ENCODE measurements at regions not wholly inside any gene's neighbourhood (a gene's known extent, or its start where the extent isn't known, plus 50 kb on each side); places are given as distances from the start of the nearest gene placed in this dataset.
"Not testable (repeated sequence)": the region's sequence is repeated elsewhere in the genome, so short reads cannot be mapped to it uniquely, and the experiment has no call there.

GRCh38 chr17:70920416-70920815 is 751.1 kb downstream of the KCNJ2 start:
- DNase-seq (ENCODE audit: low read depth), result no peak

DNA sequence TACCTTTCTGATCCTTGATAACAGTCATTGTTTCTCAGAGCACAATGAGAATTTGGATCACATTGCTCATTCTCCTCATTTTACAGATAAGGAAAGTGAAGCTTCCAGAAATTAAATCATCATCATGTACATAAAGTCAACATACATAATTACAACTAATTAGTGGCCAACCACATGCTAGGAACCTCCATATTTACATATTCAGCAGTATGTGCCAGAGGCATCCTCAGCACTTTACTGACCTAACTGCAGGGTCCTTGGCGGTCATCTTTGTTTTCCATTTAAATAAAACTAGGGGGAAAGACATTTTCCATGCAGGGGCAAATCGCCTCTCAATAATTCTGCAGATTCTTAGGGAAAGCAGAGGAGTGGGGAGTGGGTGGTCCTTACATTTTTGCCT is 752.9 kb downstream of the KCNJ2 start:
- DNase-seq (ENCODE audit: low read depth), result no peak

- DNase-seq (ENCODE audit: low read depth), result no peak
Measured at GRCh38 chr17:70924776-70925175, 755.4 kb downstream of the KCNJ2 start.

- no peak for DNase-seq (ENCODE audit: low read depth)
Measured at GRCh38 chr17:70929226-70929625, 759.9 kb downstream of the KCNJ2 start.

- DNase-seq (ENCODE audit: low read depth), result no peak
Measured at GRCh38 chr17:70934231-70934630, 764.9 kb downstream of the KCNJ2 start.

DNA sequence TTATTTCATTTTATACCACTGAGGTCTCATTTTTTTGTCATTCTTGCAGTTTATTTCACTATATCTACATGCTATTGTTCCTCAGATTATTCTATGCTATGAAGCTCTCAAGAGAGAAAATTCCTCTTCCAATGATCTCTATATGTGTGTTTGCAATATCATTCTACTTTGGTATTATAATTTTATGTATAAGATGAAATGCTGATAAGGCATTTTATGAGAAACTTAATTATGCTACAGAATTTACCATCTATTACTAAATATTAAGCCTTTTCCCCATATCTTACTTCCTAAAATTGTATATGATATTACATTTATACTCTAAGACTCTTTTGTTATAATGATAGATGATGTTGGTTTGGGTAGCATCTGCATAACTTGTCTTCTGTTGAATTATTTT is 765.5 kb downstream of the KCNJ2 start:
- no peak for DNase-seq (ENCODE audit: low read depth)

GRCh38 chr17:70936724-70937123 is 767.4 kb downstream of the KCNJ2 start:
- DNase-seq (ENCODE audit: low read depth), result no peak

DNA sequence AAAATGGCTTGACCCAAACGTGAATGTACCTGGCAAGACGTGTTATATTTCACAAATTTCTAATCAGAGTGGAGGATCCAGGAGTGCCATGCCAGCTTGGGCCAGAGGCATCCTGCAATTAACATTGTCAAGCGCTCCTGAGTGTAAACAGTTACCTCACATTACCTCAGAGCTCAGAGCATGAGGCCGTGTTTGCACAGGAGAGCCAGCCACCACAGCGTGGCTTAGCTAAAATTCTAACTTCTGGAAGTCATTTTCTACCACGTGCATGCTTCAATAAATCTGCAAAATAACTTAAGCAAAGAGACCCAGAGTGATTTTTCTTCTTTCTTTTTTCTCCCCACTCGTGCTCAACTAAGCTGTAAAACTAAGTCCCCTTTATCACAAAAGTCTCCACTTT is 769.0 kb downstream of the KCNJ2 start:
- no peak for DNase-seq (ENCODE audit: low read depth)

- DNase-seq (ENCODE audit: low read depth), result no peak
Measured at GRCh38 chr17:70945386-70945785, 776.1 kb downstream of the KCNJ2 start.

DNA sequence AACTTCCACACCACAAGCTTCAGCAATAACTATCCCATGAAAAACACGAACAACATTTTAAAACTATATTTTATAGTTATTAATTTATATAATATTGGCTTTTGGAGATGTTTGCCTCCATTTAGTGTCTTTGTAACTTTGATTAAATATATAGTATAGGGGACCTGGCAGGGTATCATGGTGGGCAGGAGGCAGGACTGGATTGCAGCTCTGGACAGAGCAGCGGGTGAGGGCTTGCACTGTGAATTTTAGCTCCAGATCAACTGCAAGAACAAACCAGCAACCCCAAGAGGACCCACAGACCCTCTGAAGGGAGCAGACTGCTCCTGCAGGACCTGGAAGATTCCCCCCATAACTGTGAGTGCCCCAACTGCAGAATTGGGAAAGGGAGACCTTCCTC is 777.9 kb downstream of the KCNJ2 start:
- no peak for DNase-seq (ENCODE audit: low read depth)

- no peak for DNase-seq (ENCODE audit: low read depth)
Measured at GRCh38 chr17:70947636-70948565, 778.6 kb downstream of the KCNJ2 start.

DNA sequence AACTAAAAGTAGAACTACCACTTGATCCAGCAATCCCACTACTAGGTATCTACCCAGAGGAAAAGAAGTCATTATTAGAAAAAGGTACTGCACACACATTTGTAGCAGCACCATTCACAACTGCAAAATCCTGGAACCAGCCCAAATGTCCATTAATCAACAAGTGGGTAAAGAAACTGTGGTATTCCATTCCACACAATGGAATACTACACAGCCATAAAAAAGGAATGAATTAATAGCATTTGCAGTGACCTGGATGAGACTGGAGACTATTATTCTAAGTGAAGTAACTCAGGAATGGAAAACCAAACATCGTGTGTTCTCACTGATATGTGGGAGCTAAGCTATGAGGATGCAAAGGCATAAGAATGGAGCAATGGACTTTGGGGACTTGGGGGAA is 783.8 kb downstream of the KCNJ2 start:
- not testable (repeated sequence) for DNase-seq (ENCODE audit: low read depth)

- DNase-seq (ENCODE audit: low read depth), result no peak
Measured at GRCh38 chr17:70955441-70955840, 786.1 kb downstream of the KCNJ2 start.

- no peak for DNase-seq (ENCODE audit: low read depth)
Measured at GRCh38 chr17:70956726-70957125, 787.4 kb downstream of the KCNJ2 start.

- peak; percentile 4 for DNase-seq (ENCODE audit: low read depth)
Measured at GRCh38 chr17:70961341-70961740, 792.0 kb downstream of the KCNJ2 start.

DNA sequence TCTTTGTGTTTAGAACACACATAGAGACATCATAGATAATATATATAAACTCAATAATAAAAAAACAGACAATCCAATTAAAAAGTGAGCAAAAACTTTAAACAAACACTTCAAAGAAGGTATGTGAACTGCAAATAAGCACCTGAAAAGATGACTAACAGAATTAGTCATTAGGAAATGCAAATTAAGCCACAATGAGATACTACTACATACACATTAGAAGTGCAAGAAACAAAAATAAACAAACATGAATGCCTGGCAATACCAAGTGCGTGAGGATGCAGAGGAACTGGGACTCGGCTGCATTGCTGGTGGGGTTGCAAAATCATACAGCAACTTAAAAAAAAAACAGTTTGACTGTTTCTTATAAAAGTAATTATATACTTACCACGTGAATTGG is 799.0 kb downstream of the KCNJ2 start:
- no peak for DNase-seq (ENCODE audit: low read depth)

- DNase-seq (ENCODE audit: low read depth), result no peak
Measured at GRCh38 chr17:70969521-70970034, 800.2 kb downstream of the KCNJ2 start.

DNA sequence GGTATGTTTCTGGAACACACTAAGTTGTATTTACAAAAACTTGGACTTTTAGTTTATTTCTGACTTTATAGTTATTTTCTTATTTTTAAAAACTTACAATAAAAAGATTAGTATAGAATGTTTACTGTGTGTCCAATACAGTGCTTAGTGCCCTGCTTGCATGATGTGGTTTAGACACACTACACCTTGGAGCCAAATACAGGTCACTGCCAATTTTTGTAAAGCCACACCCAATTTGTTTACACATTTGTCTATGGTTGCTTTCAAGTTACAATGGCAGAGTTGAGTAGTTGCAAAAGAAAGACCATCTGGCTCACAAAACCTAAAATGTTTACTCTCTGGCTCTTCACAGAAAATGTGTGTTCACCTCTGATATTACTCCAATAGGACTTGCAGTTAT is 807.1 kb downstream of the KCNJ2 start:
- no peak for DNase-seq (ENCODE audit: low read depth)

DNA sequence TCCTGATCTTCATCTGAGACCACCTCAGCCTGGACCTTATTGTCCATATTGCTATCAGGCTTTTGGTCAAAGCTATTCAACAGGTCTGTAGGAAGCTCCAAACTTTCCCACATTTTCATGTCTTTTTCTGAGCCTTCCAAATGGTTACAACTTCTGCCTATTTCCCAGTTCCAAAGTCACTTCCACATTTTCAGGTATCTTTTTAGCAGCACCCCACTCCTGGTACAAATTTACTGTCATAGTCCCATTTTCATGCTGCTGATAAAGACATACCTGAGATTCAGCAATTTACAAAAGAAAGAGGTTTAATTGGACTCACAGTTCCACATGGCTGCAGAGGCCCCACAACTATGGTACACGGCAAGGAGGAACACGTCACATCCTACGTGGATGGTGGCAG is 815.5 kb downstream of the KCNJ2 start:
- DNase-seq (ENCODE audit: low read depth), result no peak

DNA sequence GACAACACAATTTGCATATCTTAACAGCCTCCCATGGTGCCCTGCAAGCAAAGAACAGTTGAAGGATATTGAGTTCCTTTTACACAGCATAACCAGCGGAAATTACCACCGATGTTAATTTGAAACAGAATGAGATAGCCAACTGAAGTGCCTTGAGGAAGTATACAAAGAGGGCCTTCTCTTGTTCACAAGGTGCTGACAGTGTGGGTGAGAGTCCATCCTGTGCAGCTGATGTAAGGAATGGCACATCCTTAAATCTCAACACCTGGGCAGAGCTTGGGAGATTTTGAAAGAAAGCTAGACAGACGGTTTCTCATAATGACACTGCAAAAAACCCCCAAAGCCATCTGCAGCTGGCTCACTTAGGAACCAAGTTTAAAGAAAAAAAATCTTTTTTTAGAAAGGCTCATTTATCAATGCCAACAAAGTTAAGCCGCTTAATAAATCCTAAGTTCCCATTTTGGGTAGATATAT is 818.6 kb downstream of the KCNJ2 start:
- DNase-seq (ENCODE audit: low read depth), result no peak

GRCh38 chr17:70988622-70989021 is 819.3 kb downstream of the KCNJ2 start:
- no peak for DNase-seq (ENCODE audit: low read depth)

DNA sequence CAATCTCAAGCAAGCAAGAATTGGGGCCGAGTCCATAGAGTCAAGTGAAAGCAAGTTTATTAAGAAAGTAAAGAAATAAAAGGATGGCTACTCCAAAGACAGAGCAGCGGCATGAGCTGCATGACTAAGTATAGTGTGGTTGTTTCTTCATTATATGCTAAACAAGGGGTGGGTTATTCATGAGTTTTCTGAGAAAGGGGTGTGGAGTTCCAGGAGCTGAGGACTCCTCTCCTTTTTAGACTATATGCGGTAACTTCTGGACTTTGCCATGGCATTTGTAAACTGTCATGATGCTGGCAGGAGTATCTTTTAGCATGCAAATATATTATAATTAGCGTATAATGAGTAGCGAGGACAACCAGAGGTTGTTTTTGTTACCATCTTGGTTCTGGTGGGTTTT is 819.9 kb downstream of the KCNJ2 start:
- DNase-seq (ENCODE audit: low read depth), result no peak

DNA sequence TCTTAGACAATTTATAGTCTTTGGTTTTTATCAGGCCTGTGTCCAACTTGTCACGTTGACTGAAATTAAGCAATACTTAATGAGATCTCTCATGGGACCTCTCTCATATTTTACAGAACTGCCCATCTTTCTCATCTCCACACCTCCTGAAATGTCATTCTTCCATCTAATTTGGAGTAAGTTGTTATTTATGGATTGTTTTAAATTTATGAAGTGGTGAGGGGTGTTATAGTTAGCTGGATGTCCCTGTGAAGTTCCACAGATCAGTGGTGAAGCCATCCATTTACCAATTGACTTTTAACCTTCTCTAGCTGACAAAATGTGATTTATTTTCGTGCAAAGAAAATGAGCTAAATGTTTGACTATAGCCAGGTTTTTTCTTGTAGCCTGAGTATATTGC is 824.9 kb downstream of the KCNJ2 start:
- DNase-seq (ENCODE audit: low read depth), result no peak

All from HT1080 (cell line).